DND-41 (cell line): ENCODE measurements at regions not wholly inside any gene's neighbourhood (a gene's known extent, or its start where the extent isn't known, plus 50 kb on each side); places are given as distances from the start of the nearest gene placed in this dataset.

Source experiments
- ATAC-seq: fragments of 200-7000 bp; cut with Tn5 transposase; 3 replicates; pipeline ENCODE4 v1.9.1; 2021; ENCODE audit warnings: low read depth; ENCODE audit not compliant: insufficient read depth
- DNase-seq: peaks from one replicate; pipeline ENCODE4 v3.0.0-alpha.2; 2020
- H2AFZ ChIP-seq: 2 replicates; pipeline ENCODE4 v1.6.0; 2012; ENCODE audit warnings: low read depth, low read length
- H3K27ac ChIP-seq: 2 replicates; pipeline ENCODE4 v1.5.1; 2012; ENCODE audit warnings: low read length, inconsistent platforms
- H3K27me3 ChIP-seq: fragments of 200-600 bp; sonication (generic); 2 replicates; pipeline ENCODE4 v1.6.0; 2012; ENCODE audit warnings: low read length, mild to moderate bottlenecking, inconsistent platforms; ENCODE audit not compliant: insufficient read depth, poor library complexity
- H3K36me3 ChIP-seq: 2 replicates; pipeline ENCODE4 v1.5.1; 2012; ENCODE audit warnings: low read length, inconsistent platforms; ENCODE audit not compliant: insufficient read depth
- H3K4me1 ChIP-seq: 2 replicates; pipeline ENCODE4 v1.5.1; 2012; ENCODE audit warnings: mild to moderate bottlenecking, low read length; ENCODE audit not compliant: insufficient read depth
- H3K4me2 ChIP-seq: 2 replicates; pipeline ENCODE4 v1.6.0; 2012; ENCODE audit warnings: mild to moderate bottlenecking, moderate library complexity, low read length, inconsistent platforms; ENCODE audit not compliant: insufficient read depth
- H3K4me3 ChIP-seq, 2 experiments: fragments of 200-600 bp in 1 of 2; shearing (Covaris generic) in 1 of 2; 2 replicates each; pipeline ENCODE4 v1.5.1; 2012 to 2016; ENCODE audit warnings: inconsistent platforms in 2 of 2, low read length in 2 of 2, mild to moderate bottlenecking in 2 of 2, low read depth in 1 of 2, moderate library complexity in 1 of 2
- H3K79me2 ChIP-seq: 2 replicates; pipeline ENCODE4 v1.6.0; 2012; ENCODE audit warnings: low read length, inconsistent platforms; ENCODE audit not compliant: insufficient read depth
- H3K9ac ChIP-seq: 2 replicates; pipeline ENCODE4 v1.6.0; 2012; ENCODE audit warnings: low read depth, mild to moderate bottlenecking, inconsistent platforms, low read length, moderate library complexity
- H3K9me3 ChIP-seq: 2 replicates; pipeline ENCODE4 v1.5.1; 2012; ENCODE audit warnings: low read length, moderate library complexity, mild to moderate bottlenecking, inconsistent platforms; ENCODE audit not compliant: insufficient read depth, severe bottlenecking
- H4K20me1 ChIP-seq: 2 replicates; pipeline ENCODE4 v1.6.0; 2012; ENCODE audit warnings: low read length; ENCODE audit not compliant: insufficient read depth
- EZH2 ChIP-seq: IDR thresholded peaks from 3 replicates; pipeline ENCODE4 v1.6.1; 2012; ENCODE audit warnings: borderline replicate concordance, low read depth, mild to moderate bottlenecking, moderate library complexity, low read length, inconsistent platforms; ENCODE audit not compliant: severe bottlenecking
- TF ChIP-seq, protein P1 (sequence below): IDR thresholded peaks from 2 replicates; pipeline ENCODE4 v1.5.1; 2012; ENCODE audit warnings: borderline replicate concordance, low read length, moderate library complexity, mild to moderate bottlenecking; ENCODE audit not compliant: poor library complexity, severe bottlenecking; ENCODE audit errors: extremely low read depth

DNA sequence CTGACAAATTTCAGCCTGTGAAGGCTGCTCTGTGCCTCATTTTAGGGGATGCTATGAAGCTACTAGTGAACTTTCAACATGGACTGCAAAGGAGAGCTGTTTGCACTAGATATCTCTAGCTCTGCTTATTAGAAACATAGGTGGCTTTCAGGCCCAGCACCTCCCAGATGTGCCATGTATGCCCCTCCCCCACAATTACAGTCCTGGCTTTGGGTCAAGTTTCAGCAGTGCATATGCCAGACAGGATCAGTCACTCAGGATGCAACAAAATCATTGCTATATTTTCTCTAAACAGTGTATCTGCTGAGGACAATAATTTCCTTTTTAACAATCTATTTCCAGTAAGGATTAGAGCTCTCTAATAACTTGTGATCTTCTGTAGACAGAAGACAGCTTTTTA lies 178.8 kb upstream of the STAC start:
- Histone ChIP-seq H3K4me3 (no peak overlapping the region), H3K36me3 (no peaks in the 10 kb centered on the region), H3K4me2 (no peak overlapping the region), H4K20me1 (no peaks in the 10 kb centered on the region), H3K4me1 (no peaks in the 10 kb centered on the region), H3K9ac (no peak overlapping the region), H3K27ac (no peak overlapping the region), H3K9me3 (no peaks in the 10 kb centered on the region), H3K79me2 (no peaks in the 10 kb centered on the region), H3K27me3 (peaks cover 9% of the 10 kb centered on the region), H2AFZ (no peak overlapping the region)
- no peak for DNase-seq
- TF ChIP-seq EZH2, result no peak
- TF ChIP-seq, protein P1, sequence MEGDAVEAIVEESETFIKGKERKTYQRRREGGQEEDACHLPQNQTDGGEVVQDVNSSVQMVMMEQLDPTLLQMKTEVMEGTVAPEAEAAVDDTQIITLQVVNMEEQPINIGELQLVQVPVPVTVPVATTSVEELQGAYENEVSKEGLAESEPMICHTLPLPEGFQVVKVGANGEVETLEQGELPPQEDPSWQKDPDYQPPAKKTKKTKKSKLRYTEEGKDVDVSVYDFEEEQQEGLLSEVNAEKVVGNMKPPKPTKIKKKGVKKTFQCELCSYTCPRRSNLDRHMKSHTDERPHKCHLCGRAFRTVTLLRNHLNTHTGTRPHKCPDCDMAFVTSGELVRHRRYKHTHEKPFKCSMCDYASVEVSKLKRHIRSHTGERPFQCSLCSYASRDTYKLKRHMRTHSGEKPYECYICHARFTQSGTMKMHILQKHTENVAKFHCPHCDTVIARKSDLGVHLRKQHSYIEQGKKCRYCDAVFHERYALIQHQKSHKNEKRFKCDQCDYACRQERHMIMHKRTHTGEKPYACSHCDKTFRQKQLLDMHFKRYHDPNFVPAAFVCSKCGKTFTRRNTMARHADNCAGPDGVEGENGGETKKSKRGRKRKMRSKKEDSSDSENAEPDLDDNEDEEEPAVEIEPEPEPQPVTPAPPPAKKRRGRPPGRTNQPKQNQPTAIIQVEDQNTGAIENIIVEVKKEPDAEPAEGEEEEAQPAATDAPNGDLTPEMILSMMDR, result no peak
- no peak for ATAC-seq

DNA sequence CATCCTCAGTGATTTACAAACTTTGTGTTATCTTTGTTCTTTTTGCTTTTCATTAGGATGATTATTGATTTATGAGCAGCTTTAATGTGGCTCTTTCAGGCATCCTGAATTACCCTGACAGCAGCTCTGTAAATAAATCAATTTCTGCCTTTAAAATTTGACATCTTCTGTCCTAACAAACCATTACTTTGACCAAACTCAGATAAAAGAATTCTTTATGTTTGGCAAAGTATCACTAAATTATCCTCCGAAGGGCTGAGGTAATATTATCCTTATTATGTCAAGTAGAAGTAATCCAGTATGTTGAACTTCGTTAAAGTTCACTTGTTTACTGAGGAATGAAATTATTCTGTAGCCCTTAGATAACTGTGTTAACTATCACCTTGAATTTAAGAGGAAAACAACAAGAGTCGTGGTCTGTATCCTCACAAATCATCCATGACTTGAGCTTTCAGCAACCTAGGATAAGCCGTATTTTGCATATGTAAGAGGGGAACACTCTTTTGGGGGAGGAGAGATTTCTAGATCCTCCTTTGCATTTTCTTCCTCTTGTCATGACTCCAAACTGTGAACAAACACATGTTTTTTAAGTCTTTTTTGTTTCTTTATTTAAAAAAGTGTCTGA lies 173.2 kb upstream of the STAC start:
- no peaks in the 10 kb centered on the region for H4K20me1 ChIP-seq
- no peaks in the 10 kb centered on the region for H3K4me1 ChIP-seq
- ATAC-seq (no peak), DNase-seq (no peak)
- H3K4me2 ChIP-seq, result no peak overlapping the region
- no peak overlapping the region for H3K4me3 ChIP-seq
- H3K9me3 ChIP-seq, result no peaks in the 10 kb centered on the region
- H3K27me3 ChIP-seq, result peaks cover 19% of the 10 kb centered on the region
- H3K36me3 ChIP-seq, result no peaks in the 10 kb centered on the region
- H3K79me2 ChIP-seq, result no peaks in the 10 kb centered on the region
- TF ChIP-seq, protein P1, result no peak
- TF ChIP-seq EZH2, result no peak
- no peak overlapping the region for H2AFZ ChIP-seq
- no peak overlapping the region for H3K9ac ChIP-seq
- no peak overlapping the region for H3K27ac ChIP-seq

DNA sequence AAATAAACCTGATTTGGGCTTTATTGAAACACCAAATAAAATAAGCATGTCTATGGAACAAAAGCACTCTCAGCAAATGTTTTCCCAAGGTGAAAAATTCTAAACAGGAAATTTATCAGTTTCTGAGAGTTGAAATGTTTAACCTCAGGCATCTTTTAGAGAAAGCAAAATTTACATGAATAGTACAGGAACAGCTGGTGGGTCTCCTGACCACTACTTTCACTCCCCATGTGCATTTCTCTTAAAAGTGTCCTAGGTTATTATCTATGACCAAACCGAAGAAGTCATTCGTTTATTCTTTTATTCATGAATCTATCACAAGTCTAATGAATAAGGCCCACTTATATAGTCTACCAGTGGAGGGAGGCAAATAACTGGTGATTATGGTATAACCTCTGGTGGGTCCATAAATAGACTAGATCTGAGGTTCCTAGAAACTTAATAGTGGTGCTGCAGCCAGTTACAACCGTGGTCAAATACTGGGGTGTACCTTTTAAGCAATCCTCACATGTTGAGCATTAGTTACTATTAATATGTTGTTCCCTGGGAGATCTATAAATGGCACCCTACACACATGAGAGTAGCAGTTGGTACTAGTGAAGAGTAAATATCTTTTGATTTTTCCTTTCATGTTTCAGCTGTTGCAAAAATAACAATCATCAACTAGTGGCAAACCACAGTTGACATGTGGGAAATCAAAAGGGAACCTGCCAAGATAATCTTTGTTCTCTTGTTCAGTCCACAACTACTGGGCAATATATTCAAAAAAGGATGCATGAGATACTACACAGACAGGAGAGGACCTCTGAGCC lies 169.3 kb upstream of the STAC start:
- Histone ChIP-seq H2AFZ (no peak overlapping the region), H3K79me2 (no peaks in the 10 kb centered on the region), H3K27me3 (peaks cover 23% of the 10 kb centered on the region), H3K4me1 (no peaks in the 10 kb centered on the region), H3K4me2 (no peak overlapping the region), H3K9ac (no peak overlapping the region), H3K9me3 (no peaks in the 10 kb centered on the region), H3K27ac (no peak overlapping the region), H4K20me1 (no peaks in the 10 kb centered on the region), H3K4me3 (no peak overlapping the region), H3K36me3 (no peaks in the 10 kb centered on the region)
- TF ChIP-seq EZH2, result no peak
- TF ChIP-seq, protein P1, result no peak
- DNase-seq (no peak), ATAC-seq (no peak)
